Vagina (tissue), 2 donors: ENCODE measurements at regions not wholly inside any gene's neighbourhood (a gene's known extent, or its start where the extent isn't known, plus 50 kb on each side); places are given as distances from the start of the nearest gene placed in this dataset.

Experiments
- DNase-seq, 2 donors: peaks; one replicate each; pipeline ENCODE4 v3.0.0-alpha.2; 2017; ENCODE audit errors: extremely low spot score in 2 of 2
- H3K27ac ChIP-seq: fragments of 200-600 bp; sonication (generic); one replicate; pipeline ENCODE4 v1.5.1; 2019
- H3K27me3 ChIP-seq: fragments of 200-600 bp; sonication (generic); one replicate; pipeline ENCODE4 v1.5.1; 2019
- H3K36me3 ChIP-seq, 2 donors: fragments of 200-600 bp; sonication (generic); one replicate each; pipeline ENCODE4 v1.5.1; 2017 to 2019
- H3K4me1 ChIP-seq: fragments of 200-600 bp; sonication (generic); one replicate; pipeline ENCODE4 v1.5.1; 2019
- H3K4me3 ChIP-seq, 2 donors: fragments of 200-600 bp; sonication (generic); 1 replicate in 1 of 2; 2 replicates in 1 of 2; pipeline ENCODE4 v1.5.1; 2016 to 2019
- H3K9me3 ChIP-seq: fragments of 200-600 bp; sonication (generic); one replicate; pipeline ENCODE4 v1.5.1; 2019
- CTCF ChIP-seq, 3 experiments: fragments of 450-650 bp in 2 of 3; fragments of 200-600 bp in 1 of 3; sonication (generic) in 1 of 3; IDR thresholded peaks; one replicate each; pipeline ENCODE4 v1.5.1; 2017 to 2019; ENCODE audit warnings: antibody characterized with exemption in 3 of 3, mild to moderate bottlenecking in 2 of 3, moderate library complexity in 2 of 3
- POLR2A ChIP-seq, 2 donors: fragments of 450-650 bp; IDR thresholded peaks; one replicate each; pipeline ENCODE4 v1.6.1; 2017; ENCODE audit warnings: antibody characterized with exemption in 2 of 2, mild to moderate bottlenecking in 2 of 2, moderate library complexity in 2 of 2
- POLR2AphosphoS5 ChIP-seq, 2 donors: sonication (generic); formaldehyde crosslinking; IDR thresholded peaks; one replicate each; pipeline ENCODE4 v1.9.0; 2017; ENCODE audit warnings: antibody characterized with exemption in 2 of 2, mild to moderate bottlenecking in 2 of 2, low read depth in 1 of 2; ENCODE audit not compliant: insufficient read depth in 1 of 2
- intact Hi-C: fragments of 100-400 bp; cut with DNase I; formaldehyde crosslinking; loops from one replicate; pipeline ENCODE4 v1.15.1; 2023

DNA sequence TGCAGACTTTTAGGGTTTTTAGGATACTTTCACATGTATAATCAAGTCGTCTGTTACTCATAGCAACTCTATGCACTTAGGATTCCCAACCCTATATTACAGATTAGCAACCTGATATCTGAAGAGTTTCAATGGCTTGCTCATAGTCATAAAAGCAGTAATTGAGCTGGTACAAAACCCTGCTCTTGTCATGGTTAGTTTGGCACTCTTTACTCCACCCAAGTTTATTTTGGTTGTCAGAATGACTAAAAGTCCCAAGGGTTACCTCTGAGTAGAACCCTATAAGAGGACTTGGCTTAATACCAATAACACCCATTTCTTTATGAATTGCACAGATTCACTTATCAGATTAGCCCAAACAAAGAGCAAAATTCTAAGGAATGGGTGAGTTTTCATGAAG, 550.6 kb downstream of the SOX6 start:
- no peak for DNase-seq
- H3K9me3 ChIP-seq, result no peaks in the 10 kb centered on the region
- H3K4me3 ChIP-seq, result no peak overlapping the region
- intact Hi-C loops, result no loop called here
- H3K4me1 ChIP-seq, result no peaks in the 10 kb centered on the region
- H3K27me3 ChIP-seq, result no peaks in the 10 kb centered on the region
- no peaks in the 10 kb centered on the region for H3K36me3 ChIP-seq
- H3K27ac ChIP-seq, result no peak overlapping the region
- no peak for TF ChIP-seq POLR2A (IDR thresholded peaks at IDR 0.05)
- no peak for TF ChIP-seq CTCF (IDR thresholded peaks at IDR 0.05)
- TF ChIP-seq POLR2AphosphoS5 (IDR thresholded peaks at IDR 0.05; ENCODE audit: insufficient read depth in 1 of 2, low read depth in 1 of 2), result no peak

DNA sequence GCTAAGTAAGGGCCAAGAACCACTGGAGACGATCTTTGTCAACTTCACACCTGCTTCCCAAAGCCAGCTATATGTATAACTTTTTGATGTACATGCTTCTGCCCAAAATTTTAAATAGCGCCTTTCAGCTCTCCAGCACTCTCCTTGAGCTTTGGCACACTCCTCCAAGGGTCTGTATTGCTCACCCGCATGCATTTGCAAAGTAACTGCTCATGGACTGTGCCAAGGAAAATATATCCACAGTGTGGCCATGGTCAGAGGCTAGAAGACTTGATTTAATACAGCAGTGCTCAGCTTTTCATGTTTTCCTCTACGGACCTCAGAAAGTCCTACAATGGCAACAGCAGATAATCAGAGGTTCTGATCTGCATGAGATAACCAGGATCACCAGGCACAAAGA, 550.1 kb downstream of the SOX6 start:
- no peaks in the 10 kb centered on the region for H3K27me3 ChIP-seq
- H3K27ac ChIP-seq, result no peak overlapping the region
- no peak for DNase-seq
- H3K4me1 ChIP-seq, result no peaks in the 10 kb centered on the region
- no peaks in the 10 kb centered on the region for H3K9me3 ChIP-seq
- intact Hi-C loops, result no loop called here
- TF ChIP-seq POLR2AphosphoS5 (IDR thresholded peaks at IDR 0.05; ENCODE audit: insufficient read depth in 1 of 2, low read depth in 1 of 2) (no peak), CTCF (IDR thresholded peaks at IDR 0.05) (no peak), POLR2A (IDR thresholded peaks at IDR 0.05) (no peak)
- H3K36me3 ChIP-seq, result no peaks in the 10 kb centered on the region
- H3K4me3 ChIP-seq, result no peak overlapping the region

DNA sequence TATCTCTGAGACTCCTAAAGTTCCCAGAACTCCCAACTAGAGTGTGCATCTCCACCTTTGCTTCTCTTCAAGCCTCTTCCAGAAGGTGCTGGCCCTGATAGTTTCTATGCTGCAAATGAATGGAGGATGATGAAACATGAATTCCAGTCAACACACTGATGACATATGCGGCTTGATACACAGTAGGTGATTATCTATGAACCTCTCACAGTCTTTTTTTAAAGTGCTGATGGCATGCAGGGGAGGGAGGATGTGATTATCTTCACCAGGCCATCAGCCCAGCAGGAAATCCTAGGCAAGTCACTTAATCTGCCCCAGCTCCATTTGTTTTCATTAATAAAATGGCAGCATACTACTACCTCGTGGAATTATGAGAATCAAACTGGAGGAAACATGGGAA, 548.5 kb downstream of the SOX6 start:
- intact Hi-C loops, result no loop called here
- Histone ChIP-seq H3K4me3 (no peak overlapping the region), H3K27ac (no peak overlapping the region), H3K9me3 (no peaks in the 10 kb centered on the region), H3K36me3 (no peaks in the 10 kb centered on the region), H3K27me3 (no peaks in the 10 kb centered on the region), H3K4me1 (no peaks in the 10 kb centered on the region)
- TF ChIP-seq POLR2AphosphoS5 (IDR thresholded peaks at IDR 0.05; ENCODE audit: insufficient read depth in 1 of 2, low read depth in 1 of 2) (no peak), CTCF (IDR thresholded peaks at IDR 0.05) (no peak), POLR2A (IDR thresholded peaks at IDR 0.05) (no peak)
- no peak for DNase-seq

DNA sequence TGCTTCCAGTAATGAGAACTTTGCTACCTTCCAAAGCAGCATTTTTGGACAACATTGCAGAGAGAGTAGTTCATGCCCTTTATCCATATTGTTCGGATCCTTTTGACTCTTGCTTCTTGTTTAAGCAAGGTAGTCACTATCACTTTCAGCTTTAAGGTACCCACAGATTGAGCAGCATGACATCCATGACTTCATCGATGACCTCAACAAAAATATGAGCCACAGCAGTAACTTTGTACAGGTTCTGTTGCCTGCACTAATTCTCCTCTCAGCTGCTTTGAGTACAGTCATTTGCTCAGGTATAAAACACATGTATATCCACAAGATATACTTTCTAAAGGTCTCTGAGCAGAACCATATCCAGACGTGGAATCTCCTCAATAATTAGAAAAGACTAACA, 546.3 kb downstream of the SOX6 start:
- H3K4me1 ChIP-seq, result no peaks in the 10 kb centered on the region
- H3K36me3 ChIP-seq, result no peaks in the 10 kb centered on the region
- intact Hi-C loops, result no loop called here
- H3K27me3 ChIP-seq, result no peaks in the 10 kb centered on the region
- H3K4me3 ChIP-seq, result no peak overlapping the region
- TF ChIP-seq CTCF (IDR thresholded peaks at IDR 0.05) (no peak), POLR2A (IDR thresholded peaks at IDR 0.05) (no peak), POLR2AphosphoS5 (IDR thresholded peaks at IDR 0.05; ENCODE audit: insufficient read depth in 1 of 2, low read depth in 1 of 2) (no peak)
- no peak overlapping the region for H3K27ac ChIP-seq
- H3K9me3 ChIP-seq, result no peaks in the 10 kb centered on the region
- DNase-seq, result no peak

DNA sequence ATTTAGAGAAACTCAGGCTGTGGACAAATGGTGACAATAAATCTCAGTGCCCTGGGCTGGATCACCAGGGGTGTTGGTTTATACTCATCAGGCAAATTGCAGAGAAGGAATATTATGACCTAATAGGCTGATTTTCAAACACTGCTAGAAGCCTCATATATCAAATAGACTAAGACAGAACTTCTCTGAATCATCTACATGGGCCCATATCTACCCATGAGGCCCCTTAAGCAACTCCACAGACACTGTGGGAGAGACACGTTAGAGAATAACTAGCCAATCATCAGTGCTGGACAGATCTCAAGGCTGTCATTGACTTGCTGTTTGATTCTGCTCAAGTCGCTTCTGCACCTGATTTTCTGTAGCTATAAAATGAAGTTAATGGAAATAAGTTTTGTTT, 545.8 kb downstream of the SOX6 start:
- DNase-seq, result no peak
- H3K4me1 ChIP-seq, result no peaks in the 10 kb centered on the region
- intact Hi-C loops, result no loop called here
- H3K4me3 ChIP-seq, result no peak overlapping the region
- H3K9me3 ChIP-seq, result no peaks in the 10 kb centered on the region
- no peaks in the 10 kb centered on the region for H3K36me3 ChIP-seq
- H3K27ac ChIP-seq, result no peak overlapping the region
- TF ChIP-seq POLR2AphosphoS5 (IDR thresholded peaks at IDR 0.05; ENCODE audit: insufficient read depth in 1 of 2, low read depth in 1 of 2), result no peak
- no peak for TF ChIP-seq POLR2A (IDR thresholded peaks at IDR 0.05)
- TF ChIP-seq CTCF (IDR thresholded peaks at IDR 0.05), result no peak
- H3K27me3 ChIP-seq, result no peaks in the 10 kb centered on the region
